Activated T-cell treated with anti-CD3 and anti-CD28 coated beads for 48 hours (primary cell): ENCODE measurements at regions not wholly inside any gene's neighbourhood (a gene's known extent, or its start where the extent isn't known, plus 50 kb on each side); places are given as distances from the start of the nearest gene placed in this dataset.

ENCODE experiments used
- DNase-seq: peaks from one replicate; pipeline ENCODE4 v3.0.0-alpha.2; 2020; ENCODE audit warnings: low read depth

DNA sequence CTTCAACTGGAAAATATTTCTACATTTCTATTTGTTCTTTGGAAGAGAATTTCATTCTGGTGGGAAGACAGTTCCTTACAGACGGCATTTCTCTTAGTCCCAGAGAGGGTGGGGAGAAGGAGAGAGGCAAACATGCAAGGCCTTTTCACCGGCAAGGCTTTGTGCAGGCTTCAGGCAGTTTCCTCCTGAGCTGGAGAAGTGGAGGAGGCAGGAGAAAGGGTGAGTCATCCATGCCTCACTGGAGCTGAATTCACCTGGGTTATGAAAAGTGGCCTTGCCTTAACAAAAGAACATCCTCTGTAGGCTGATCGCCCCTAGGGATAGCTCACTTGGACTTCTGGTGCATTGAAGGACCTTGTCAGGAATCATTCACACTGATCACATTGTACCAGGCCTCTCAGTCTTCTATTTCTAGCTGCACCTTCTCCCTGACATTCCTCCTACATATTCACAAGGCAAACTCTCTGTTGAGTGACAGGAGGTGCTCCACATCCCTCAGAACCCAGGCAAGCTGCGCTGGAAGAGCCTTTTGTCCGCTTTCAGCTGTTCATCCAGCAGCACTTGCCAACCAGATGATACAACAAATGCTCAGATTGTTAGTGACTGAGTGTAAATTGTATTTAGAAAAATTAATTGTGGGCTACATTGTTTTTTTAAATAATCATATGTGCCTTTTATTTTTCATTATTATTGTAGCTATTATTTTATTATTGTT is 796.1 kb downstream of the DCDC2C start:
- DNase-seq = no peak

GRCh38 chr2:4501525-4501924 is 798.1 kb downstream of the DCDC2C start:
- DNase-seq = no peak

DNA sequence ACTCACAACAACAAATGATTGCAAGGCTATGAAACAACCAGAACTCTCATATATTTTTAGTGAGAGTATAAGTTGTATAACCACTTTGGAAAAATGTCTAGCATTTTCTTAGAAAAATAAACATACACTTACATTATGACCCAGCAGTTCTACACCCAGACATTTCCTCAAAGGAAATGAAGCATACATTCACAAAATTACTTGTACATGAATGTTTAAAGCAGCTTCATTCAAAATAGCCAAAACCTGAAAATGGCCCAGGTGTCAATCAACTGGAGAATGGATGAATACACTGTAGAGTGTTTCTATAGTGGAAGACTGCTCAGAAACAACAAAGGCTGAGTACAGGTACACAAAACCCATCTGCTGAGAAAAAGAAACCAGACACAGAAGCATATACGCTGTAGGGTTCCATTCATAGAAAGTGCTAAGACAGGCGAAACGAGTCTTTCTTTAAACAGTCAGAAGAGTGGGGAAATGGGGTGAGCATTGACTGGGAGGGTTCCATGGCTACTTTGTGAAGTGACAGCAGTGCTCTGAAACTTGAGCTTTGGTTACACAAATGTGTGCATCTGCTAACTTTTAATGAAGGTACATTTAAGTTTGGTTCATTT is 799.0 kb downstream of the DCDC2C start:
- no peak for DNase-seq

DNA sequence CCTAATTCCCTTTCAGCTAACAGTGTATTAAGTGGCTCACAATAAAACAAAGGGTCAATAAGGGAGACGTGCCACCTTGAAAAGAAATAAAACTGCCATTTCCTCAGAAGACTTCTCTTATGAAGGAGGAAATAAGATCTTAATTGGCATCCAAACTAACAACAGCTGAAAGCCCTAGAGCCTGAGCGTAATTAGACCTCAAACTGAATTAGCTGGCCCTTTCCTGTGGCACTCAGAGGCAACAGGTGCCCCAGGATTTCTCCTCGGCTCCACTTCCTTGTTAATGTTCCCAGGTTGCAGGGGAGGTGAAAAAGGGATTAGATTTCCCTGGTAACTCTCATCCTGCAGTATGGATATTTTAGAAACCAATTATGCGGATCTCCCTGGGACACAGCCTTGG is 804.3 kb downstream of the DCDC2C start:
- no peak for DNase-seq

DNA sequence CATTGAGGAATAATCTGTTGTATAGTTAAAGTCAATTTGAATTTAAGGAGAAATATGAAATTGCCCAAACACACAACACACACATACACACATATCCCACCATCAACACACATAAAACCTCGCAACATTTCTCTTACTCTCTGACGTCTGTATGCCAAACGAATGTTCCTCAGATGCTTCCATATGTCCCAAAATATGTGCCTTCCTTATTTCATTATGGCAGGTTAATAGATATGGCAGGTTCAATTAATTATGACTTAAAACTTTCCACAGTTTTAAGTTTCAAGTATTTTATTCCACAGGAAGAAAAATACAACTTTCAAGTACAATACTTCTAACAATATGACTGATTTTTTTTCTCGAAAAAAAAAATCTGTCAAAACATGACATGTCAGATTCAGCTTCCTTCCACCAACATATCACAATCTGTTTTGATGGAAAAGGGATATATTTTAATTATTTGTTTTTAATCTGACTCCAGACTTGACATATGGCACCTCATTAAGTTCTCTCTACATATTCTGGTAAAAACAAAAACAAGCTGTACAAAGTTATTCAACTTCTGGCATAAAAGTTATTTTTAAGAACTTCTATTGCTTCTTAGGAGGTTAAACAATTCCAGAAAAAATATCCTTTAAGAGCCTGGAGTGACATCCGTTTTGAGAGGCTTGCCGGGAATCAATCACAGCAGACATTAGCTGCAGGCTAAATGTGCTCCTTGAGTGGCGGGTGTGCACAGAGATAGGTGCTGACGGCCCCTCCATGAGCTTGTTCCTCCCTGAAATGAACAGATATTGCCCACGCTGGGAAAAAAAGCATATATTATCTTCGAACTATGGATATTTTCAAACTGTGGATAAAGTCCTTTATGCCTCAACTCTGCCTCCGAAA is 812.7 kb downstream of the DCDC2C start:
- no peak for DNase-seq

GRCh38 chr2:4518596-4518995 is 815.2 kb downstream of the DCDC2C start:
- no peak for DNase-seq

DNA sequence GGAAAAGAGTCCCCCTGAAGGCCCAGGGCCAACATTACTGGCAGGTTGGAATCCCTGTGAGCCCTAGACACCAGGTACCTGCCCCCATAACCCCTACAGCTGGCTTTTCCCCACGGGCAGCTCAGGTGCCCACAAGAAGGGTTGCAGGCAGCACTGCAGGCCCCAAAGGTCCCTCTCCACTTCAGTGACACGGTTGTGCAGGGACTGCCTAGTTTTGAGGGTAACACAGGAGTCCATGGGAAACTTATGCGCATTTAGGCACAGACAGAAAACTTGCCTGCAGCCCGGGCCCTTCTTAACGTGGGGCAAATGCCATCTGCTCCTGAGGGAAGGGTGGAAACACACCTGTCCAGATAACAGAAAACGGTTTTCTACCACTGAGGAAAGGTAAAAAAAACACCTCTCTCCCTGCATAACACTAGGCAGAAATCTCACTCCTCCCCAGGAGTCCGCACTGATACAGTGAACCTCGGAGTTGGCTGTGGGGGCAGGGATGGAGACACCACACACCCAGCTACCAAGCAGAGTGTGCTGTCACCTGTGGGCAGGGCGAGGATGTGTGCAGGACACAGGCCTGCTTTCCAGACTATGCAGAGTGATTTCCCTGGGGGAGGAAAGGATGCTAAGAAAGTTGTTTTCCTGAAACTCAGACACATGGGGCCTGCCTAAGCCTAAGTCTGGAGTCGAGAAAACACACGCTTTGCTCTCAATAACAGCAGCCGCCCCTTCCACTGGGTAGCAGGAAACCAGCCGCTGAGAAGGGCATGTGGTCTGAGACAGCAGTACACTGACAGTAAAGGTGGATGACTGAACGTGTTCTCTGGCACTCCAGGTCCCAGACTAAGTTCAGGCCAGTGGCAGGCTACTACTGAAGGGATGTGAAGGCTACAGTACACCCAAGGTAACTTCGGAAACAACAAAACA is 819.4 kb downstream of the DCDC2C start:
- DNase-seq = no peak

DNA sequence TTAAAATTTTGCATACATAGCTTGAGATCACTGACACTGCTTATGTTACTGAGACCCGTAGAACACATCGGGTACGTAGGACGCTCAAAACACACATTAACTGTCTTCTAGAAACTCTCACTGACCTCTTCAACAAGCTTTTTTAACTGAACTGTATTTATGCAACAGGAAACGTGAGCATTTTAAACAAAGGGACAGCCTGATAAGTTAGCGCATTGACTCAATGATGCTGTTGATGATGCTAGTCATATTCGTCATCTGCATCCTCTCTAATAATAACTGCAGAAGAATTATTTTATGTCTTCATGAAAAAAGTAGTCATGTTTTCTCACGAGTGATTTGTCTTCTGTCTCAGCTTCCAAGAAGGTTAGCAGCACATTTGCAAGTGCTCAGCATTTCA is 824.0 kb downstream of the DCDC2C start:
- DNase-seq = no peak

- DNase-seq = no peak
Measured at GRCh38 chr2:4528246-4528645, 824.9 kb downstream of the DCDC2C start.

- DNase-seq = no peak
Measured at GRCh38 chr2:4528773-4529172, 825.4 kb downstream of the DCDC2C start.

DNA sequence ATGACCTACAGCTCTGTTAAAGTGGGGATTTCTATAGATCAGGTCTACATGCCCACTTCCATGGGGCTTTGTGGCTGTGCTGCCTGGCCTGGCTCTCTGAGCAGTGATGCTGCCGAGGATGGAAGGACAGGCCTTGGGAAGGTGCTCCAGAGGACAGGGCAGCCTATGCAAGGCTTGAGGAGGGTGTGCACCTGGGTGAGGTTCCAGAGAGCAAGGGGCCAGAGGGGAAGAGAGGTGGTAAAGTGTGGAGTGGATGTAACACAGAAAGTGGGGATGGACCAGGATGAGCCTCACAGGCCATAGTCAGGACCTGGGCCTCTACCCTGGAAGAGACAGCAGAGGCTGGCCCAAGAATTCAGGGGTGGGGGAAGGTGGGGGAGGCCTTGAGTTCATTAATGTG is 826.4 kb downstream of the DCDC2C start:
- no peak for DNase-seq

DNA sequence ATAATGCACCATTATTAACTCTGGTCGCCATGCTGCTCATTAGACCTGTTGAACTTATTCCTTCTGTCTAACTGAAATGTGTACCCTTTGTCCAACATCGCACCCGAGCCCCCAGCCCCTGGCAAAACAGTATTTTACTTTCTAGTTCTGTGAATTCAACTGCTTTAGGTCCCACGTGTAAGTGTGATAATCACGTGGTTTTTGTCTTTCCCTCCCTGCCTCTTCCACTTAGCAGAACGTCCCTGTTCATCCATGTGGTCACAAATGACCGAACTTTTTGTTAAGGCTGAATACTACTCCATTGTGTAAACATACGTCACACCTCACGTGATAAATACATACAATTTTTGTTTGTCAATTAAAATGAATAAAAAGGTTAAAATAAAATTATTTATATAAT is 826.9 kb downstream of the DCDC2C start:
- no peak for DNase-seq

GRCh38 chr2:4533806-4534205 is 830.4 kb downstream of the DCDC2C start:
- no peak for DNase-seq

DNA sequence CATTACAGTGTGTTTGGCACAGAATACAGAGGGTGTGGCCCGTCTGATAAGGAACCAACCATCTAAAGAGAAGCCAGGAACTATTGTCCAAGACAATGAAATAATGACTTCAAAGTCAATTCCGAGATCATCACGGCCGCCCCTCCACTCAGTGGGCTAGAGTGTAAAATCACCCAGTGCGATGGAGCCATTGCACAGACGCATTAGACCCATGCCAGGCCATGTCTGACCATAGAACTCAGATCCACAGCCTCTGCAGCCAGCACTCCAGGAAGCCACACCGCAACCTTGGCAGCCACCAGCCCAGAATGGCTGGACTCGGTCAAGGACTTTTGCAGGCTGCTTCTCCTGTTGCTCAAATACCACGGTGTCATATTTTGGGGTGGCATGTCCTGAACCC is 835.7 kb downstream of the DCDC2C start:
- no peak for DNase-seq

DNA sequence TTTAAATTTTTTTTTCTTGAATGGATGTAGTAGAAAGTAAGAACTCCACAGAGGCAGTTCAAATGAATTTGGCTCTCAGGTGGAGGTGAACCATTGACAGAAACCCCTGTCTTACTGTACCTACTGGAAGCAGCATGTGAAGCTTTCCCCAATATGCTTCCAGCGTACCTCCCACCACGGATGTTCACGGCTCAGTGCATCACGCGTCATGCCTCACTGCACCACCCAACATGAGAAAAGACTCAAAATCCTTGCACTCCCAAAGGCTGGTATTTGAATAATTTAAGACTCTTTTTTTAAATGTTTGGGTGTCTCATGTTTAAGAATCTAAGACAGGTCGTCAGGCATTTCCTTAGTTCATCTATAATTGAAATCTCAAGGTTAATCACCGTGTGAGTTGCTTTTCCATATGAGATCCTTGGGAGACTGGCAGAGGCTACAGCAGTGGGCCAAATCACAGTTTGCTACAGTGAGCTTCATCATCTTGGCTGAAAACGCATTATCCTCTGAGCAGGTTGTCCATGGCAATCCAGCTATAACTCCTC is 846.4 kb downstream of the DCDC2C start:
- DNase-seq = no peak

- no peak for DNase-seq
Measured at GRCh38 chr2:4551691-4552474, 848.5 kb downstream of the DCDC2C start.

DNA sequence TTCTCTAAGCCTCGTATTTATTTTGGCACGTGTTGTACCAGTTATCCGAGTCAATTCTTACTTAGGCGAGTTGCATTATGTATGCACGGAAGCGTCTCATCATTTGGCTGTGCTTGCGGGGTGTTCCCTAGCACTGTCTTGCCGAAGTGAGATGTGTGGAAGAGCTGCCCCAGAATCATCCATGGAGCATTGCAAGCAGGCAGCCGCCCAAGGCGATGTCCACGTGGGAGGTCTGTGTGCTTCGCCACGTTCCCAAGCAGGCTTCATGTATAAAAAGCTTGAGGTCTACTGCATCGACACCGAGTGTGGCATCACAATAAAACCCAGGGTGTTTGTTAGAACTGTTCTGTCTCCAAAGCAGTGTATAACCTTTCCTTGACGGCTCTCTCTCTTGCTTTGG is 849.9 kb downstream of the DCDC2C start:
- DNase-seq = no peak

DNA sequence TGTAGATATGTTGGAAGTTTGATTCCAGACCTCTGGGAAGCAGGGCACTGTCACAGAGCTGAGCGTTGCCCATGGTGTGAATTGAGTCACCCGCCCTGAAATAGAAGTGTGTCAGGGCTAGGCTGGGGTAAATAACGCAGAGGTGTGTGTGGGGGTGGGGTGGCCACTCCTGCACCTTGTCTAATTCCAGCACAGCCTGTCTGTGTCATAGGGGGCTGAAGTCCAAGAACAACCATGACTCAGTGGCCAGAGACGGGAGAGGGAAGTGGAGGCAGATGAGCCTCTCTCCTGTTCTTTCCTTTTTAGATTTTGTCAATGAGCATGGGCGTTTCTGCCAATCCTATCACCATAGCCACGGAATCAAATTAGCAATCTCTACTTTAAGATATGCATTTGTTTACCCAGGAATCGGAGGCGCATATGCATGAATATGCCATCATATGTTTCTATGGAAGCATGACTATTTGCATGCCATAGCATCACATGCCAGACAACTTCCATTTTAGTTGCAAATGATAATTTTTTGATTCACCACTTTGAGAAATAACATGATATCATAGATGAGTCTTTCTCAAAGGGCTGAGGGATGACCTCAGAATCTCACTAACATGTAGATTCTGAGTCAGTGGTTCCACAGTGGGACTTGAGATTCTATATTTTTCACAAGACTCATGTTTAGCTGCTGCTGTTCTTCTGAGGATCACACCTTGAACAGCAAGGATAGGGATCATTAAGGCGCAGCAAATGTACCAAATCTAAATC is 852.9 kb downstream of the DCDC2C start:
- no peak for DNase-seq

GRCh38 chr2:4561196-4561595 is 857.8 kb downstream of the DCDC2C start:
- DNase-seq = no peak

- no peak for DNase-seq
Measured at GRCh38 chr2:4576075-4576474, 872.7 kb downstream of the DCDC2C start.
